ENCODE measurements at regions not wholly inside any gene's neighbourhood (a gene's known extent, or its start where the extent isn't known, plus 50 kb on each side); places are given as distances from the start of the nearest gene placed in this dataset.

DNA sequence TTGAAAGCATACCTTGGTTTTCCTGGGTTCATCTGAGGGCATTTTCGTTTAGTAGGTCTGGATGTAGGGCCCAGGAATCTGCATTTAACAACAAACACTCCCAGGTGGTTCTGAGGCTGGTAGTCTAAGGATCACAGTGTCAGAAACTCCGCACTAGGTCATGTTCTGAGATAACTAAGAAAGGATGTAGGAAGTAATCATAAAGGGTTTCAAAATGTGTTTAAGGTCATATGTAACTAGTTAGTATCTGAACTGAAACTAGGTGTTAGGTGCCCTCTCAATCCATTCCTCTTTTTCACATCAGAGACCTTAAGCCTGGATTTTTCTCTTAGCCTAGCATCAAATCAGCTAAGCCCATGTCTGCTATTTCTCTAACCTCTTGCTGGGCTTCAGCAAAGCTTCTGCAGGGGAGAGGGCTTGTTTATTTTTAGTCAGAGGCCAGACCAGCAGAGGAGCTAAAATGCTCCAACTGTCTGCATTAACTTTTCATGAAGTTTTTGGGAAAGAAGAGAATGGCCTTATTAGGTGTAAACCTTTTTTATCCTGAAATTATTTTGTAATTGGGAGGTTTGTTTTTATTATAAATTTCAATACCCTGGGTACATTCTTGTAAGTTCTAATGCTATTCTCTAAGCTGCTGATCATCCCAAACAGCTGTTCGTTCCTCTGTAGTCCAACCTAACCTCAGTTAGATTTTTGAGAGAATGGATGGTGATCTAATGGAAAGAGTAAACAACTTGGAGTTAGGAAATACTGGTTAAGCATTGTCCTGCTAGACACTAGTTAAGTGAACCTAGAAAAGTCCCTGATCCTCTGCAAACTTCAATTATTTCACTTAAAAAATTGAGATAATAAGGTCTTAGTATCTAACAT is 262.8 kb upstream of the RFC3 start:
- no peak overlapping the region for H2AFZ ChIP-seq (ENCODE audit: low read length)
- no peak overlapping the region for H3K4me3 ChIP-seq (ENCODE audit: low read length)
- no peaks in the 10 kb centered on the region for H3K9me2 ChIP-seq (replicated peaks; ENCODE audit: insufficient read depth, low read length)
- H3K36me3 ChIP-seq (replicated peaks; ENCODE audit: insufficient read depth, low read length) = no peaks in the 10 kb centered on the region
- no peak overlapping the region for H3K4me2 ChIP-seq (ENCODE audit: low read depth, low read length)
- no peak overlapping the region for H3K27ac ChIP-seq (ENCODE audit: low read length)
- no peaks in the 10 kb centered on the region for H3K27me3 ChIP-seq (replicated peaks; ENCODE audit: insufficient read depth, low read length)
- no peaks in the 10 kb centered on the region for H3K9me3 ChIP-seq (replicated peaks; ENCODE audit: insufficient read depth, low read length)
- no peak for DNase-seq
- no peaks in the 10 kb centered on the region for H4K20me1 ChIP-seq (ENCODE audit: insufficient read depth, low read length)
- H3K4me1 ChIP-seq (ENCODE audit: low read length) = no peaks in the 10 kb centered on the region
- TF ChIP-seq, protein P1, sequence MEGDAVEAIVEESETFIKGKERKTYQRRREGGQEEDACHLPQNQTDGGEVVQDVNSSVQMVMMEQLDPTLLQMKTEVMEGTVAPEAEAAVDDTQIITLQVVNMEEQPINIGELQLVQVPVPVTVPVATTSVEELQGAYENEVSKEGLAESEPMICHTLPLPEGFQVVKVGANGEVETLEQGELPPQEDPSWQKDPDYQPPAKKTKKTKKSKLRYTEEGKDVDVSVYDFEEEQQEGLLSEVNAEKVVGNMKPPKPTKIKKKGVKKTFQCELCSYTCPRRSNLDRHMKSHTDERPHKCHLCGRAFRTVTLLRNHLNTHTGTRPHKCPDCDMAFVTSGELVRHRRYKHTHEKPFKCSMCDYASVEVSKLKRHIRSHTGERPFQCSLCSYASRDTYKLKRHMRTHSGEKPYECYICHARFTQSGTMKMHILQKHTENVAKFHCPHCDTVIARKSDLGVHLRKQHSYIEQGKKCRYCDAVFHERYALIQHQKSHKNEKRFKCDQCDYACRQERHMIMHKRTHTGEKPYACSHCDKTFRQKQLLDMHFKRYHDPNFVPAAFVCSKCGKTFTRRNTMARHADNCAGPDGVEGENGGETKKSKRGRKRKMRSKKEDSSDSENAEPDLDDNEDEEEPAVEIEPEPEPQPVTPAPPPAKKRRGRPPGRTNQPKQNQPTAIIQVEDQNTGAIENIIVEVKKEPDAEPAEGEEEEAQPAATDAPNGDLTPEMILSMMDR (IDR thresholded peaks at IDR 0.05; ENCODE audit: low read length) = no peak
- TF ChIP-seq EZH2 (optimal IDR thresholded peaks at IDR 0.05; ENCODE audit: low read depth, low read length) (no peak), EZH2phosphoT487 (IDR thresholded peaks at IDR 0.05; ENCODE audit: low read length) (no peak)
- no peak overlapping the region for H3K9ac ChIP-seq (ENCODE audit: low read length)
- H3K79me2 ChIP-seq (ENCODE audit: low read length) = no peaks in the 10 kb centered on the region
- no peaks in the 10 kb centered on the region for H3F3A ChIP-seq (ENCODE audit: insufficient read depth, low read length)

DNA sequence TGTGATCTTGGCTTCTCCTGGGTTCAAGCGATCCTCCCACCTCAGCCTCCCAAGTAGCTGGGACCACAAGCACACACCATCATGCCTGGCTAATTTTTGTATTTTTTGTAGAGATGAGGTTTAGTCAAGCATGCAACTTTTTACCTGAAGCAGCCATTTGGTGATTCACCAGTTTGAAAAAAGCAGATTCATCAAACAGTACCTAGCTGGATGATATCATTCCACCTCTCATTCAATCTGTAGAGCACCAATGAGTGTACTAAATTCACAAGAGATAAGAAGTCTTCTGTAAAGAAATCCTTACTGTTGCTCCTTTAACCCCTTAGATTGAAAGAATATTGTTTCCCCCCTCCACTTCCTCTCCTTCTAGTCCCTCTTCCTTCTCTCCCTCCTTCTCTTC is 261.1 kb upstream of the RFC3 start:
- Histone ChIP-seq H3K4me3 (ENCODE audit: low read length) (no peak overlapping the region), H3K9ac (ENCODE audit: low read length) (no peak overlapping the region), H3K9me3 (replicated peaks; ENCODE audit: insufficient read depth, low read length) (no peaks in the 10 kb centered on the region), H4K20me1 (ENCODE audit: insufficient read depth, low read length) (no peaks in the 10 kb centered on the region), H3K4me1 (ENCODE audit: low read length) (no peaks in the 10 kb centered on the region), H3K36me3 (replicated peaks; ENCODE audit: insufficient read depth, low read length) (no peaks in the 10 kb centered on the region), H3K9me2 (replicated peaks; ENCODE audit: insufficient read depth, low read length) (no peaks in the 10 kb centered on the region), H2AFZ (ENCODE audit: low read length) (no peak overlapping the region), H3K27me3 (replicated peaks; ENCODE audit: insufficient read depth, low read length) (no peaks in the 10 kb centered on the region), H3K27ac (ENCODE audit: low read length) (no peak overlapping the region), H3K4me2 (ENCODE audit: low read depth, low read length) (no peak overlapping the region), H3K79me2 (ENCODE audit: low read length) (no peaks in the 10 kb centered on the region), H3F3A (ENCODE audit: insufficient read depth, low read length) (no peaks in the 10 kb centered on the region)
- DNase-seq = no peak
- TF ChIP-seq EZH2phosphoT487 (IDR thresholded peaks at IDR 0.05; ENCODE audit: low read length) = no peak
- TF ChIP-seq, protein P1 (IDR thresholded peaks at IDR 0.05; ENCODE audit: low read length) = no peak
- TF ChIP-seq EZH2 (optimal IDR thresholded peaks at IDR 0.05; ENCODE audit: low read depth, low read length) = no peak

DNA sequence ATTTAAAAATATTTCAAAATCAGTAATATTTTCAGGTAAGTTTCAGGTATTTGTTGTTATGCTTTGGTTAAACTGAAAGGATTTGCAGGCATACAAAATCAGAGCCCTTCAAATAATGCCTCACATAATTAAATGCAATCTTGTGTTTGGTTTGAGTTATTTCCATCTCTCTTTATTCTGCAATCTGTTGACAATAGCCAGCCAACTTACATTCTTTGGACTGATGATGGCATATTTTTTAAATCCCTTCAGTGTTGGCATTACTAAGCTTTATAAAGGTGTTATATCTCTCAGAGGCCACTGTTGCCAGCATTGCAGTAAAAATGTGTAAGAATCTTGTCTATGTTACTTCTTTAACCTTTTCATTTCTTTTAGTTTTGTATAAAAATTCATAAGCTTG is 257.2 kb upstream of the RFC3 start:
- Histone ChIP-seq H3F3A (ENCODE audit: insufficient read depth, low read length) (no peaks in the 10 kb centered on the region), H3K4me1 (ENCODE audit: low read length) (no peaks in the 10 kb centered on the region), H3K9me3 (replicated peaks; ENCODE audit: insufficient read depth, low read length) (no peaks in the 10 kb centered on the region), H3K27me3 (replicated peaks; ENCODE audit: insufficient read depth, low read length) (no peaks in the 10 kb centered on the region), H3K36me3 (replicated peaks; ENCODE audit: insufficient read depth, low read length) (no peaks in the 10 kb centered on the region), H3K79me2 (ENCODE audit: low read length) (no peaks in the 10 kb centered on the region), H3K27ac (ENCODE audit: low read length) (no peak overlapping the region), H3K4me2 (ENCODE audit: low read depth, low read length) (no peak overlapping the region), H3K4me3 (ENCODE audit: low read length) (no peak overlapping the region), H2AFZ (ENCODE audit: low read length) (no peak overlapping the region), H4K20me1 (ENCODE audit: insufficient read depth, low read length) (no peaks in the 10 kb centered on the region), H3K9me2 (replicated peaks; ENCODE audit: insufficient read depth, low read length) (no peaks in the 10 kb centered on the region), H3K9ac (ENCODE audit: low read length) (no peak overlapping the region)
- TF ChIP-seq, protein P1 (IDR thresholded peaks at IDR 0.05; ENCODE audit: low read length) = no peak
- TF ChIP-seq EZH2phosphoT487 (IDR thresholded peaks at IDR 0.05; ENCODE audit: low read length) = no peak
- no peak for TF ChIP-seq EZH2 (optimal IDR thresholded peaks at IDR 0.05; ENCODE audit: low read depth, low read length)
- DNase-seq = no peak
